GM12878 (cell line): ENCODE measurements at regions not wholly inside any gene's neighbourhood (a gene's known extent, or its start where the extent isn't known, plus 50 kb on each side); places are given as distances from the start of the nearest gene placed in this dataset.

ENCODE experiments used
- ATAC-seq: fragments of 200-7000 bp; cut with Tn5 transposase; 3 replicates; pipeline ENCODE4 v1.9.1; 2020; ENCODE audit warnings: mild to moderate bottlenecking, moderate library complexity
- BruUV-seq: library from RNA; stranded (reverse); fragments of 400-500 nt; replicated peaks from 2 replicates; lab custom pipeline; 2021; lab: Mats Ljungman, UMichigan
- CTCF ChIA-PET: fragments of 300-600 bp; sonication (Branson Sonifier 250); formaldehyde crosslinking; extraction: SDS; loops from one replicate; lab custom pipeline; 2021; ENCODE audit warnings: inconsistent platforms; lab: Yijun Ruan, JAX
- POLR2A ChIA-PET: fragments of 350-600 bp; formaldehyde crosslinking; extraction: SDS; loops from one replicate; lab custom pipeline; 2021; ENCODE audit warnings: inconsistent platforms; lab: Charles Lee
- RAD21 ChIA-PET: fragments of 300-600 bp; sonication (Branson Sonifier 250); formaldehyde crosslinking; loops from one replicate; lab custom pipeline; 2023; ENCODE audit warnings: antibody characterized with exemption; ENCODE audit not compliant: unreplicated experiment; lab: Charles Lee
- SMC1A ChIA-PET: fragments of 300-600 bp; sonication (Branson Sonifier 250); formaldehyde crosslinking; loops from one replicate; lab custom pipeline; 2023; ENCODE audit not compliant: unreplicated experiment, uncharacterized antibody; lab: Charles Lee
- DNase-seq: peaks from one replicate; pipeline ENCODE4 v3.0.0-alpha.2; 2011; ENCODE audit warnings: low read depth, low spot score
- FAIRE-seq: peaks from 3 replicates; lab custom pipeline; 2011; peaks lifted over from hg19 to GRCh38; lab: Jason Lieb, UNC
- H2AFZ ChIP-seq: 2 replicates; pipeline ENCODE4 v1.6.0; 2011; ENCODE audit warnings: low read depth, low read length, control low read depth; ENCODE audit not compliant: control insufficient read depth
- H3K27ac ChIP-seq: 2 replicates; pipeline ENCODE4 v1.5.1; 2011; ENCODE audit warnings: control low read depth; ENCODE audit not compliant: control insufficient read depth, insufficient read depth
- H3K27me3 ChIP-seq, 2 experiments: replicated peaks in 1 of 2; 2 replicates each; pipeline versions ENCODE4 v1.6.0 to v1.6.1; 2011; ENCODE audit warnings: low read length in 1 of 2; ENCODE audit not compliant: control insufficient read depth in 2 of 2, insufficient read depth in 2 of 2
- H3K36me3 ChIP-seq, 2 experiments: 2 replicates each; pipeline ENCODE4 v1.5.1; 2011; ENCODE audit warnings: low read length in 1 of 2; ENCODE audit not compliant: control insufficient read depth in 2 of 2, insufficient read depth in 2 of 2
- H3K4me1 ChIP-seq: 2 replicates; pipeline ENCODE4 v1.6.1; 2011; ENCODE audit warnings: mild to moderate bottlenecking, low read length, moderate library complexity, mixed read lengths; ENCODE audit not compliant: control insufficient read depth, insufficient read depth
- H3K4me2 ChIP-seq: 2 replicates; pipeline ENCODE4 v1.6.0; 2011; ENCODE audit warnings: control low read depth; ENCODE audit not compliant: control insufficient read depth, insufficient read depth
- H3K4me3 ChIP-seq: fragments of 200-600 bp; sonication (generic); 2 replicates; pipeline ENCODE4 v1.5.1; 2016
- H3K79me2 ChIP-seq: 2 replicates; pipeline ENCODE4 v1.6.0; 2011; ENCODE audit warnings: low read length; ENCODE audit not compliant: control insufficient read depth, insufficient read depth
- H3K9ac ChIP-seq: 2 replicates; pipeline ENCODE4 v1.8.0; 2011; ENCODE audit warnings: low read length, control low read depth, mixed read lengths; ENCODE audit not compliant: control insufficient read depth, insufficient read depth
- H3K9me3 ChIP-seq: replicated peaks from 3 replicates; pipeline ENCODE4 v1.5.1; 2011; ENCODE audit warnings: mild to moderate bottlenecking, low read length; ENCODE audit not compliant: control insufficient read depth, insufficient read depth
- H4K20me1 ChIP-seq: 2 replicates; pipeline ENCODE4 v1.6.0; 2011; ENCODE audit not compliant: control insufficient read depth, insufficient read depth
- ASH2L ChIP-seq: fragments of 300-600, 200-600 bp; sonication (generic); IDR thresholded peaks from 2 replicates; pipeline ENCODE4 v1.6.1; 2017; ENCODE audit warnings: low read depth, mild to moderate bottlenecking, borderline replicate concordance
- BMI1 ChIP-seq: fragments of 450-650 bp; IDR thresholded peaks from 2 replicates; pipeline ENCODE4 v1.6.1; 2016; ENCODE audit warnings: mild to moderate bottlenecking, moderate library complexity, borderline replicate concordance
- CHD1 ChIP-seq: IDR thresholded peaks from 2 replicates; pipeline ENCODE4 v1.6.1; 2012; ENCODE audit warnings: low read depth, low read length, improper control_type of control experiment
- CHD2 ChIP-seq: IDR thresholded peaks from 2 replicates; pipeline ENCODE4 v1.6.1; 2011; ENCODE audit warnings: low read depth, low read length, improper control_type of control experiment, borderline replicate concordance
- HDAC6 ChIP-seq: fragments of 200-600 bp; sonication (generic); IDR thresholded peaks from one replicate; pipeline ENCODE4 v1.8.0; 2017; ENCODE audit warnings: antibody characterized with exemption; ENCODE audit not compliant: unreplicated experiment
- IRF4 ChIP-seq: IDR thresholded peaks from 2 replicates; pipeline ENCODE4 v1.6.1; 2011; ENCODE audit warnings: low read depth, low read length
- MYC ChIP-seq: IDR thresholded peaks from 2 replicates; pipeline ENCODE4 v1.6.1; 2011; ENCODE audit warnings: mild to moderate bottlenecking, low read length, moderate library complexity, inconsistent platforms; ENCODE audit not compliant: insufficient read depth, insufficient replicate concordance, insufficient read length, severe bottlenecking
- NFYA ChIP-seq: IDR thresholded peaks from 2 replicates; pipeline ENCODE4 v1.6.1; 2011; ENCODE audit warnings: low read depth, mild to moderate bottlenecking, low read length, improper control_type of control experiment, borderline replicate concordance
- PML ChIP-seq: IDR thresholded peaks from 2 replicates; pipeline ENCODE4 v1.6.1; 2012; ENCODE audit warnings: low read length, inconsistent platforms
- SREBF1 ChIP-seq: IDR thresholded peaks from 2 replicates; pipeline ENCODE4 v1.6.1; 2012; ENCODE audit warnings: mild to moderate bottlenecking, low read length
- TCF3 ChIP-seq: IDR thresholded peaks from 2 replicates; pipeline ENCODE4 v1.6.1; 2012; ENCODE audit warnings: low read depth, mild to moderate bottlenecking, low read length, borderline replicate concordance; ENCODE audit not compliant: insufficient read depth
- ZNF622 ChIP-seq: fragments of 450-650 bp; IDR thresholded peaks from 2 replicates; pipeline ENCODE4 v1.6.1; 2017; ENCODE audit warnings: mild to moderate bottlenecking, inconsistent platforms
- in situ Hi-C: fragments of 300-500 bp; cut with MboI; formaldehyde crosslinking; loops from 9 replicates; pipeline ENCODE4 v1.14.3; 2018; ENCODE audit warnings: mixed read lengths
- intact Hi-C: fragments of 100-400 bp; cut with micrococcal nuclease; formaldehyde crosslinking; loops from one replicate; pipeline ENCODE4 v1.14.2; 2022; ENCODE audit not compliant: unreplicated experiment
- TF ChIP-seq, protein P1 (sequence below): IDR thresholded peaks from 2 replicates; pipeline ENCODE4 v1.6.1; 2012; ENCODE audit warnings: mild to moderate bottlenecking, low read depth, low read length
- TF ChIP-seq, protein P2 (sequence below): fragments of 450-650 bp; IDR thresholded peaks from 2 replicates; pipeline ENCODE4 v1.6.1; 2018; ENCODE audit warnings: borderline replicate concordance, mild to moderate bottlenecking; ENCODE audit not compliant: partially characterized antibody
- TF ChIP-seq, protein P3 (sequence below): fragments of 450-650 bp; IDR thresholded peaks from 2 replicates; pipeline ENCODE4 v1.6.1; 2016; ENCODE audit warnings: mild to moderate bottlenecking
- TF ChIP-seq, protein P4 (sequence below): fragments of 450-650 bp; IDR thresholded peaks from 2 replicates; pipeline ENCODE4 v1.6.1; 2017; ENCODE audit warnings: borderline replicate concordance

DNA sequence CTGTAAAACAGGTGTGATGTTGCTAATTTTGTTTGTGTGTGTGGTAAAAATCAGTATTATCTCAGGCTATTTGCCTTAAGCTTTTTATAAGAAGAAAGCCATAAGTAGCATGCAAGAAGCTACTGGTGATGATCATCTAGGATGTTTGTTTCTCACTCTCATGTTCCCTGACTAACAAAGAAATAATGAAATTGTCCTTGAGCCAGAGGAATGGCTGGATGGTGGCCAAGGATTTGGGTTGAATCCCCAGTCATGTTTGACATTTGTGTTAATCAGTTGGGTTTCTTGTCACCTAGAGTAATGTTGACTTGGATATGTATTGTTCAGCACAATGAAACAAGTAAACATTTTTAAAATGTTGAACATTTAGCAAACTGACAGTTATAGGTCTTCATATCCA lies 496.8 kb upstream of the ZEB2 start:
- Histone ChIP-seq H2AFZ (no peak overlapping the region), H3K79me2 (no peaks in the 10 kb centered on the region), H3K36me3 (no peaks in the 10 kb centered on the region), H3K27me3 (no peaks in the 10 kb centered on the region; a peak in 1 of 4 replicates), H4K20me1 (no peaks in the 10 kb centered on the region), H3K9ac (no peak overlapping the region), H3K27ac (no peak overlapping the region), H3K4me1 (no peaks in the 10 kb centered on the region), H3K4me2 (no peak overlapping the region), H3K4me3 (no peak overlapping the region), H3K9me3 (no peaks in the 10 kb centered on the region)
- ChIA-PET CTCF (no interaction called here), SMC1A (no interaction called here), POLR2A (no interaction called here), RAD21 (no interaction called here)
- no TSS peak for BruUV-seq
- FAIRE-seq (no peak), DNase-seq (no peak), ATAC-seq (no peak)
- in situ Hi-C loops (no loop called here), intact Hi-C loops (no loop called here)
- TF ChIP-seq ASH2L, result no peak
- TF ChIP-seq PML, result no peak
- TF ChIP-seq SREBF1, result no peak
- TF ChIP-seq, protein P1, sequence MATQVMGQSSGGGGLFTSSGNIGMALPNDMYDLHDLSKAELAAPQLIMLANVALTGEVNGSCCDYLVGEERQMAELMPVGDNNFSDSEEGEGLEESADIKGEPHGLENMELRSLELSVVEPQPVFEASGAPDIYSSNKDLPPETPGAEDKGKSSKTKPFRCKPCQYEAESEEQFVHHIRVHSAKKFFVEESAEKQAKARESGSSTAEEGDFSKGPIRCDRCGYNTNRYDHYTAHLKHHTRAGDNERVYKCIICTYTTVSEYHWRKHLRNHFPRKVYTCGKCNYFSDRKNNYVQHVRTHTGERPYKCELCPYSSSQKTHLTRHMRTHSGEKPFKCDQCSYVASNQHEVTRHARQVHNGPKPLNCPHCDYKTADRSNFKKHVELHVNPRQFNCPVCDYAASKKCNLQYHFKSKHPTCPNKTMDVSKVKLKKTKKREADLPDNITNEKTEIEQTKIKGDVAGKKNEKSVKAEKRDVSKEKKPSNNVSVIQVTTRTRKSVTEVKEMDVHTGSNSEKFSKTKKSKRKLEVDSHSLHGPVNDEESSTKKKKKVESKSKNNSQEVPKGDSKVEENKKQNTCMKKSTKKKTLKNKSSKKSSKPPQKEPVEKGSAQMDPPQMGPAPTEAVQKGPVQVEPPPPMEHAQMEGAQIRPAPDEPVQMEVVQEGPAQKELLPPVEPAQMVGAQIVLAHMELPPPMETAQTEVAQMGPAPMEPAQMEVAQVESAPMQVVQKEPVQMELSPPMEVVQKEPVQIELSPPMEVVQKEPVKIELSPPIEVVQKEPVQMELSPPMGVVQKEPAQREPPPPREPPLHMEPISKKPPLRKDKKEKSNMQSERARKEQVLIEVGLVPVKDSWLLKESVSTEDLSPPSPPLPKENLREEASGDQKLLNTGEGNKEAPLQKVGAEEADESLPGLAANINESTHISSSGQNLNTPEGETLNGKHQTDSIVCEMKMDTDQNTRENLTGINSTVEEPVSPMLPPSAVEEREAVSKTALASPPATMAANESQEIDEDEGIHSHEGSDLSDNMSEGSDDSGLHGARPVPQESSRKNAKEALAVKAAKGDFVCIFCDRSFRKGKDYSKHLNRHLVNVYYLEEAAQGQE, result no peak
- TF ChIP-seq, protein P2, sequence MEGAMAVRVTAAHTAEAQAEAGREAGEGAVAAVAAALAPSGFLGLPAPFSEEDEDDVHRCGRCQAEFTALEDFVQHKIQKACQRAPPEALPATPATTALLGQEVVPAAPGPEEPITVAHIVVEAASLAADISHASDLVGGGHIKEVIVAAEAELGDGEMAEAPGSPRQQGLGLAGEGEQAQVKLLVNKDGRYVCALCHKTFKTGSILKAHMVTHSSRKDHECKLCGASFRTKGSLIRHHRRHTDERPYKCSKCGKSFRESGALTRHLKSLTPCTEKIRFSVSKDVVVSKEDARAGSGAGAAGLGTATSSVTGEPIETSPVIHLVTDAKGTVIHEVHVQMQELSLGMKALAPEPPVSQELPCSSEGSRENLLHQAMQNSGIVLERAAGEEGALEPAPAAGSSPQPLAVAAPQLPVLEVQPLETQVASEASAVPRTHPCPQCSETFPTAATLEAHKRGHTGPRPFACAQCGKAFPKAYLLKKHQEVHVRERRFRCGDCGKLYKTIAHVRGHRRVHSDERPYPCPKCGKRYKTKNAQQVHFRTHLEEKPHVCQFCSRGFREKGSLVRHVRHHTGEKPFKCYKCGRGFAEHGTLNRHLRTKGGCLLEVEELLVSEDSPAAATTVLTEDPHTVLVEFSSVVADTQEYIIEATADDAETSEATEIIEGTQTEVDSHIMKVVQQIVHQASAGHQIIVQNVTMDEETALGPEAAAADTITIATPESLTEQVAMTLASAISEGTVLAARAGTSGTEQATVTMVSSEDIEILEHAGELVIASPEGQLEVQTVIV, result no peak
- no peak for TF ChIP-seq NFYA
- no peak for TF ChIP-seq IRF4
- no peak for TF ChIP-seq TCF3
- no peak for TF ChIP-seq CHD2
- no peak for TF ChIP-seq HDAC6
- TF ChIP-seq, protein P3, sequence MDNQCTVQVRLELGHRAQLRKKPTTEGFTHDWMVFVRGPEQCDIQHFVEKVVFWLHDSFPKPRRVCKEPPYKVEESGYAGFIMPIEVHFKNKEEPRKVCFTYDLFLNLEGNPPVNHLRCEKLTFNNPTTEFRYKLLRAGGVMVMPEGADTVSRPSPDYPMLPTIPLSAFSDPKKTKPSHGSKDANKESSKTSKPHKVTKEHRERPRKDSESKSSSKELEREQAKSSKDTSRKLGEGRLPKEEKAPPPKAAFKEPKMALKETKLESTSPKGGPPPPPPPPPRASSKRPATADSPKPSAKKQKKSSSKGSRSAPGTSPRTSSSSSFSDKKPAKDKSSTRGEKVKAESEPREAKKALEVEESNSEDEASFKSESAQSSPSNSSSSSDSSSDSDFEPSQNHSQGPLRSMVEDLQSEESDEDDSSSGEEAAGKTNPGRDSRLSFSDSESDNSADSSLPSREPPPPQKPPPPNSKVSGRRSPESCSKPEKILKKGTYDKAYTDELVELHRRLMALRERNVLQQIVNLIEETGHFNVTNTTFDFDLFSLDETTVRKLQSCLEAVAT, result no peak
- TF ChIP-seq BMI1, result no peak
- no peak for TF ChIP-seq MYC
- no peak for TF ChIP-seq CHD1
- no peak for TF ChIP-seq ZNF622
- TF ChIP-seq, protein P4, sequence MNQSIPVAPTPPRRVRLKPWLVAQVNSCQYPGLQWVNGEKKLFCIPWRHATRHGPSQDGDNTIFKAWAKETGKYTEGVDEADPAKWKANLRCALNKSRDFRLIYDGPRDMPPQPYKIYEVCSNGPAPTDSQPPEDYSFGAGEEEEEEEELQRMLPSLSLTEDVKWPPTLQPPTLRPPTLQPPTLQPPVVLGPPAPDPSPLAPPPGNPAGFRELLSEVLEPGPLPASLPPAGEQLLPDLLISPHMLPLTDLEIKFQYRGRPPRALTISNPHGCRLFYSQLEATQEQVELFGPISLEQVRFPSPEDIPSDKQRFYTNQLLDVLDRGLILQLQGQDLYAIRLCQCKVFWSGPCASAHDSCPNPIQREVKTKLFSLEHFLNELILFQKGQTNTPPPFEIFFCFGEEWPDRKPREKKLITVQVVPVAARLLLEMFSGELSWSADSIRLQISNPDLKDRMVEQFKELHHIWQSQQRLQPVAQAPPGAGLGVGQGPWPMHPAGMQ, result no peak
